HG02623 (cell line): ENCODE measurements at regions not wholly inside any gene's neighbourhood (a gene's known extent, or its start where the extent isn't known, plus 50 kb on each side); places are given as distances from the start of the nearest gene placed in this dataset.
"Not testable (repeated sequence)": the region's sequence is repeated elsewhere in the genome, so short reads cannot be mapped to it uniquely, and the experiment has no call there.

Experiments used
- ATAC-seq: cut with Tn5 transposase; IDR thresholded peaks from one replicate; pipeline ENCODE4 v1.9.1; 2021; ENCODE audit warnings: moderate library complexity; ENCODE audit not compliant: unreplicated experiment

- ATAC-seq = no peak
These were observed 1586.0 kb upstream of the PRR20A start for GRCh38 chr13:55554741-55555140.

DNA sequence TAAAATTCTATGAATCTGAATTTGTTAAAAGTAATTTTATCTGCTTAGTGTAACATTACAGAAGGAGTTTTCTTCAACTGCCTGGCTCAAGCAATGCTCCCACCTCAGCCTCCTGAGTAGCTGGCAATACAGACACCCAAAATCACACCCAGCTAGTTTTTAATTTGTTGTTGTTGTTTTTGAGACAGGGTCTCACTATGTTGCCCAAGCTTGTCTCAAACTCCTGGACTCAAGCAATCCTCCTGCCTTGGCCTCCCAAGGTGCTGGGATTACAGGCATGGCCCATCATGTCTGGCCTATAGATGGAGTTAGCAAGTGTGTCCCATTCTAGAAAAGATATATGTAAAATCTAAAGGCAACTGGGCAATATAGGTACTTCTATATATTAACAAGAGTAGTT, 1580.4 kb upstream of the PRR20A start:
- no peak for ATAC-seq

GRCh38 chr13:55563267-55563666, 1577.5 kb upstream of the PRR20A start:
- no peak for ATAC-seq

- no peak for ATAC-seq
These were observed 1574.4 kb upstream of the PRR20A start for GRCh38 chr13:55566334-55566733.

DNA sequence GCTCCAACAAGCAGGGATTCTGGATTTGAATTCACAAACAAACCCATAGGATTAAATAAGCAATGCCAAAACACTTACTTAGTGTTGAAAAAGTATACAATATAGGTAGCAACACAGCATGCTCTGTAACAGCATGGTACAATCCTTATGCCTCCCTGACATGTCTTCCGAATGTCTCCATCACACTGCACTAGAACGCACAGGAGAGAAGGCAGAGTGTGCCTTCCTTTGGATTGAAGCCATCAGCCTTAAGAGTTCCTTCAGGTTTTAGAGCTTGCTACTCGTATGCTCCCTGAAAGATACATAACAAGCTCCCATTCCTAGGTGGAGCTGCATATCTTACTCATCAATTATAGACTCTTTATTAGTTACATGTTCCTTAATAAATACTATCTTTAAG, 1573.9 kb upstream of the PRR20A start:
- ATAC-seq = no peak

GRCh38 chr13:55567721-55568625, 1572.7 kb upstream of the PRR20A start:
- ATAC-seq = no peak

DNA sequence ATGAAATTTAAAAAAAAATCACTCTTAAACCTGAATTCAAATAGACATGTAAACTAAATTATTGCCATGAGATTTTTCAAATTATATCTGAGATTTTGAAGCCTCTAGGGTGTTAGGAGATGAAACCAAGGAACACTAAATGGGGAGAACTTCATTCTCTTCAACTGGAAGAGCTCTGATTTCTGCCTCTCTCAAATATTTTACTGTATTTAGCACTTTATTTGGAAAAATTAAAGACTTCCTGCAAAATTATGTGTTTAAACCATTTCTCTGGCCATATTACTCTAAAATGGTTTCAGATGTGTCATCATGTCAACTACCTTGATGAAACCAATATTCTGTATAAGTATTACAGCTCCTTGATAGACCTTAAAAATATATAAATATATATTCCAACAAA, 1571.6 kb upstream of the PRR20A start:
- no peak for ATAC-seq

- no peak for ATAC-seq
These were observed 1571.2 kb upstream of the PRR20A start for GRCh38 chr13:55569514-55569913.

DNA sequence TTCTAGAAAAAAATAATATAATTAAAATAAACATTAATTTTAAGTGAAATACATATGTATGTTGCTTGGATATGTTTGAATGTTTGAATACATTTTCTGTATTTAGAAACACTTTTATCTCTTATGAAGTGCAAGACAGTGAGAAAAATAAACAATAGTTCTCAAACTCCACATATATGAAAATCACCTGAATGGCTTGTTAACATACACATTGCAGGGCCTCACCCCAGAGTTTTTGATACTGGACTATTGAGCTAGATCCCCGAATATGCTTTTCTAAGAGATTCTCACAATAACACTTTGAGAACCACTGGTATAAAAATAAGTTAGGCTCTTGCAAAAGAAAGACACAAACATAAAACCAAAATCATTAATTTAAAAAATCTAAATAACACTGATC, 1570.3 kb upstream of the PRR20A start:
- no peak for ATAC-seq

- ATAC-seq = no peak
These were observed 1569.4 kb upstream of the PRR20A start for GRCh38 chr13:55571237-55571867.

GRCh38 chr13:55572408-55572807, 1568.3 kb upstream of the PRR20A start:
- ATAC-seq = no peak

DNA sequence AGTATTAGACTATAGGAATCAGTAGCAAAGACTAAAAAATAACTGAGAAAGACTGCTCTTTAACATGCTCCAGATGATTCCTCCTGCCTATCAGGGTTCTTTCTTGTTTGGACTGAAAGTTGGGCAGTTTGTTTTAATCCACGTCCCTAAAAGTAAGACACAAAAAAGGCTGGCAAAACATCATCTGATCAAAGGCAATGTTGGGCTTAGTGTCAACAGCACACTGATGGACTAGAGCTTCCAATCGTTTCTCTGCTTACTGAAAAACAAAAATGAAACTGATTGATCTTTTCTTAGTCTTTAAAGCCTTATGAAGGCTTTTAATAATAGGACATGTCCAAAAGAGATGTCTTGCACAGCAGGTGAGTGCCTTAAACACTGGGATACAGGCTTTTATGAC, 1567.9 kb upstream of the PRR20A start:
- no peak for ATAC-seq

GRCh38 chr13:55573565-55573964, 1567.2 kb upstream of the PRR20A start:
- ATAC-seq = no peak

DNA sequence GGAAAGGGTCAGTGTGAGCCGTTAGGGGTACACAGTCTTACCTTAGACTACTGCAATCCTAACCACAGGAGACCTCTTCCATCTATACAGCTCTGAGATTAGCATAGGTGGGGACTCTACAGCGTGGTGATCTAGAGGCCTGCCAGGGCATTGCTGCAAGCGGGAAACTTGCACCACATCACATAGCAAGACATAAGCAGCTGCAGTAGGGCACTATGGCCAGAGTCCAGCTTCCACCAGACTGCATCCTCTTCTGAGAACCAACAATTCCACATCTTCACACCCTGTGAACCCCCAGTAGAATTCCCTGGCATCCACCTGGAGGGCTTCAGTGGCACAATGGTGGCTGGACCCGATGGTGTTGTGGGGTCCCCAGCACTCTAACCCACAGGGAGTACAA, 1564.3 kb upstream of the PRR20A start:
- ATAC-seq = no peak

DNA sequence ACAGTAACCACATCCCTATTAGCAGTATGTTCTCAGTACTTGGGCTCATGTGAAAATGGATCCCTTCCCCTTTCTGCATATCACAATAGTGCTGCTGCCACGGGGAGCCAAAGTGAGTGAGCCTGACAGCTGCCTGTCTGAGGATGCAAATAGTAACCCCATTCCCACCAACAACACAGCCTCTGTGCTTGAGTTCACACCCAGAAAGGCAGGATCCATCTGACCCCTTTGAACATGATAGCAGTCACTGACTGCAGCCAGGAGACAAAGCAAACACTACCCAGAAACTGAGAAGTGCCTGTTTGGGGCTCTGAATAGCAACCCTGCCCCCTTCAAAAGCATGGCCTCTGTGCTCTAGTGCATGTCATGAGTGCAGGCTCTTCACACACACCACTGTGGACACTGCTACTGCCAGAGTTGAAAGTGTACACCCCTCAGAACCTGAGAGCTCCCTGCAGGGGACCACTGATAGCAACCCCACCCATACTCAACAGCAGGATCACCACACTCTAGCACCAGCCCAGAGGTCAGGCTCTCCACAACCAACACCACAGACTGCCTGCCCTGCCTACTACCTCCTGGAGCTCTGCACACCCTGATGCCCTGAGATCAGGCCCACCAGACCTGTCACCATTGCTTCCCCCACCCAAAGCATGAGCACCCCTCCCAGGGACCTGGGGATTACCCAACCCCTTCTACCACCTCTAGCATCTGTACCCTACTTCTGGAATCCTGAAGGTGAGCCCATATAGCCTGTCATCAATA, 1563.5 kb upstream of the PRR20A start:
- ATAC-seq = no peak

- ATAC-seq = no peak
These were observed 1562.9 kb upstream of the PRR20A start for GRCh38 chr13:55577847-55578210.

GRCh38 chr13:55582294-55582693, 1558.4 kb upstream of the PRR20A start:
- not testable (repeated sequence) for ATAC-seq

GRCh38 chr13:55583953-55584593, 1556.6 kb upstream of the PRR20A start:
- ATAC-seq = no peak

GRCh38 chr13:55602784-55603183, 1537.9 kb upstream of the PRR20A start:
- no peak for ATAC-seq

DNA sequence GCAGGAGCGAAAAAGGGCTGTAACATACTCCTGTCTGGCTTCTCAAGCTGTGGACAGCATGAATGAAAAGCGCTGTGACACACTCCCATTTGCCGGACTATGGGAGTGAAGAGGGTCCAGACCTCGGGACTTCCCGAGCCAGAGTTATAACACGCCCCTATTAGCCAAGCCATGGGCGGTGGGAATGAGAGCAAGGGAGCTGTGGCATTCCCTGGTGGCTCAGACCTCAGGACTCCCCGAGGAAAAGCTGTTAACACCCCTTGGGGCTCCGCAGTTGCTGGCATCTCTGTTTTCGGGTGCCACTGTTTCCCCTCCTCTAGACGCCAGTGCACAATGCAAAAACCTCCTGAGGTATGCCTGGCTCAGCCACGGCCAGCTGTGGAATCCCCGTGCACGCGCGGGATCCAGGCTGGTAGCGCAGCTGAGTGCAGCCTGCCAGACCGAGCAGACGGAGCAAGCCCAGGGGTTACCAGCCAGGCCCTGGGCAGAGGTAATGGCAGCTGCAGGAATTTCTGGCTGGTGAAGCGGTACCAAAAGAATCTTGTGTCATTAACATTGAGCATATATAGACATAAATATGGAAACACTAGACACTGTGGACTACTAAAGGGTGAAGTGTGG, 1534.6 kb upstream of the PRR20A start:
- ATAC-seq = no peak
